ENCODE measurements at regions not wholly inside any gene's neighbourhood (a gene's known extent, or its start where the extent isn't known, plus 50 kb on each side); places are given as distances from the start of the nearest gene placed in this dataset.
"Not testable (repeated sequence)": the region's sequence is repeated elsewhere in the genome, so short reads cannot be mapped to it uniquely, and the experiment has no call there.

- H3K36me3 Mint-ChIP-seq (ENCODE audit: low read depth); H3K4me1 Mint-ChIP-seq (ENCODE audit: low read depth); H3K27ac Mint-ChIP-seq; intact Hi-C loops (cut with micrococcal nuclease); H3K27me3 Mint-ChIP-seq; H3K4me3 Mint-ChIP-seq: not testable (repeated sequence)
- peaks cover 30% of the 10 kb centered on the region for H3K9me3 Mint-ChIP-seq
Measured at GRCh38 chr6:23554953-23555352, 571.1 kb upstream of the NRSN1 start.

DNA sequence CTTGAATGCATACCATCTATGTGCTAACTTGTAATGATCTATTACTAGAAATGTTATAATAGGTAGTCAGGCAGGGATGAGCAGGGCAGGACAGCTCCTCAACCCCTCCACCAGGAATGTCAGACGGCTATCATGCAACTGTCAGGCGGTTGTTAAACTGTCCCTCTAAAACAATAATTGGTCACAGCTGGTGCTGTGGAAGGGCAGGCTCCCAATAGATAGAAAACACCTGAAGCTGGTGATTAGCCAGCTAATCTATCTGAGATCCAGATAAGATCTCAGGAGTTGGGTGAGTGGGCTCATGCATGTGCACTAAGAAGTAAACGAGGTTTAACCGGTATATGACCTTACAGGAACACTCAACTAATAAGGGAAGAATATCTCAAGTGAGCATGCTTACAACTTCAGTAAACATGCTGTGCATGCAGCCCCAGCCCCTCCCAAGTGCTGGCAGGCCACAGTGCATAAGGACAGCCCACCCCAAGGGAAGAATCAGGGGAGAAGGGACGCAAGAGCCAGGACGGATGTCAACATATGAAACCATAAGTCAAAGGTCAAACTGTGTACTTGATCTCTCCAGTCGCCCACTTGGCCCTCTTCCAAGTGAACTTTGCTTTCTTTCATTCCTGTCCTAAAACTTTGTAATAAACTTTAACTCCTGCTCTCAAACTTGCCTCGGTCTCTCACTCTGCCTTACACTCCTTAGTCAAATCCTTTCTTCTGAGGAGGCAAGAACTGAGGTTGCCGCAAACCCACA, 566.2 kb upstream of the NRSN1 start:
- intact Hi-C loops (cut with micrococcal nuclease), result no loop called here
- H3K4me1 Mint-ChIP-seq (ENCODE audit: low read depth), result no peaks in the 10 kb centered on the region
- H3K36me3 Mint-ChIP-seq (ENCODE audit: low read depth), result no peaks in the 10 kb centered on the region

GRCh38 chr6:23561732-23562131, 564.3 kb upstream of the NRSN1 start:
- H3K4me3 Mint-ChIP-seq, result no peak overlapping the region
- no peaks in the 10 kb centered on the region for H3K36me3 Mint-ChIP-seq (ENCODE audit: low read depth)
- no peaks in the 10 kb centered on the region for H3K27me3 Mint-ChIP-seq
- H3K4me1 Mint-ChIP-seq (ENCODE audit: low read depth), result no peaks in the 10 kb centered on the region
- no peak overlapping the region for H3K27ac Mint-ChIP-seq
- peaks cover 46% of the 10 kb centered on the region for H3K9me3 Mint-ChIP-seq
- intact Hi-C loops (cut with micrococcal nuclease), result no loop called here

More for the DNA sequence above, 566.2 kb upstream of the NRSN1 start:
- H3K27me3 Mint-ChIP-seq, result no peaks in the 10 kb centered on the region
- H3K9me3 Mint-ChIP-seq, result peaks cover 57% of the 10 kb centered on the region
- no peak overlapping the region for H3K27ac Mint-ChIP-seq
- no peak overlapping the region for H3K4me3 Mint-ChIP-seq

DNA sequence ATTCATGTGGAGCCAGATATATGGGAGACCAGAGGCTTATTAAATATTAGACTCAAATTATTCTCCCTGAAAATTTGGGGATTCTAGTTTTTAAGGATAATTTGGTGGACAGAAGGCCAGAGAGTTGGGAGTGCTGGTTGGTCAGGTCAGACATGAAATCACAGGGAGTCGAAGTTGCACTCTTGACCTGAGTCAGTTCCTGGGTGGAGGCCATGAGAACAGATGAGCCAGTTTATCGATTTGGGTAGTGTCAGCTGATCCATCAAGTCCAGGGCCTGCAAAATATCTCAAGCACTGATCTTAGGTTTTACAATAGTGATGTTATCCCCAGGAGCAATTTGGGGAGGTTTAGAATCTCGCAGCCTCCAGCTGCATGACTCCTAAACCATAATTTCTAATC, 563.5 kb upstream of the NRSN1 start:
- no peaks in the 10 kb centered on the region for H3K4me1 Mint-ChIP-seq (ENCODE audit: low read depth)
- no peaks in the 10 kb centered on the region for H3K36me3 Mint-ChIP-seq (ENCODE audit: low read depth)
- intact Hi-C loops (cut with micrococcal nuclease), result no loop called here

GRCh38 chr6:23563323-23563722, 562.7 kb upstream of the NRSN1 start:
- Mint-ChIP-seq H3K36me3 (ENCODE audit: low read depth) (no peaks in the 10 kb centered on the region), H3K27ac (no peak overlapping the region), H3K4me1 (ENCODE audit: low read depth) (no peaks in the 10 kb centered on the region), H3K4me3 (no peak overlapping the region), H3K9me3 (peaks cover 59% of the 10 kb centered on the region), H3K27me3 (no peaks in the 10 kb centered on the region)
- intact Hi-C loops (cut with micrococcal nuclease), result no loop called here

More for the DNA sequence above, 563.5 kb upstream of the NRSN1 start:
- Mint-ChIP-seq H3K27ac (no peak overlapping the region), H3K9me3 (peaks cover 51% of the 10 kb centered on the region), H3K4me3 (no peak overlapping the region), H3K27me3 (no peaks in the 10 kb centered on the region)

- H3K27ac Mint-ChIP-seq, result no peak overlapping the region
- peaks cover 64% of the 10 kb centered on the region for H3K9me3 Mint-ChIP-seq
- H3K4me3 Mint-ChIP-seq, result no peak overlapping the region
- no peaks in the 10 kb centered on the region for H3K27me3 Mint-ChIP-seq
- H3K4me1 Mint-ChIP-seq (ENCODE audit: low read depth), result no peaks in the 10 kb centered on the region
- no peaks in the 10 kb centered on the region for H3K36me3 Mint-ChIP-seq (ENCODE audit: low read depth)
- intact Hi-C loops (cut with micrococcal nuclease), result no loop called here
Measured at GRCh38 chr6:23566418-23566817, 559.6 kb upstream of the NRSN1 start.

DNA sequence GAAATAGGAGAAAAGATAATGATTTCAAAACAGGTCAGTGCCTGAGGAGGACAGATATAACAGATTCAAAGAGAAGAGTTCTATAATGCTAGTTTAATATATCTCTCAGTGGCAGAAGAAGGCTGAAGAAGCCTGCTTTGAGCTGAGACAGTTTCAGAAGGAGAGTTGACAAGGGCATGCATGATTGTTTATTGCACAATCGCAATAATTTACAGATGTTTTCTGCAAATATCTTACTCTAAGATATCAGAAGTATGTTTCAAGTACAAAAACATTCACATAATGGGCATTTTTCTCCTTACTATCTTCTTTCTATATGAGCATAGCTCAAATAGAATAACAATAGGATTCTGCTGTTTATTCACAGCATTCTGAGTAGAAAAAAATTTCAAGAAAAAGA, 557.7 kb upstream of the NRSN1 start:
- intact Hi-C loops (cut with micrococcal nuclease), result no loop called here
- no peaks in the 10 kb centered on the region for H3K36me3 Mint-ChIP-seq (ENCODE audit: low read depth)
- H3K4me3 Mint-ChIP-seq, result no peak overlapping the region
- no peaks in the 10 kb centered on the region for H3K27me3 Mint-ChIP-seq
- no peaks in the 10 kb centered on the region for H3K4me1 Mint-ChIP-seq (ENCODE audit: low read depth)
- peaks cover 59% of the 10 kb centered on the region for H3K9me3 Mint-ChIP-seq
- H3K27ac Mint-ChIP-seq, result no peak overlapping the region

DNA sequence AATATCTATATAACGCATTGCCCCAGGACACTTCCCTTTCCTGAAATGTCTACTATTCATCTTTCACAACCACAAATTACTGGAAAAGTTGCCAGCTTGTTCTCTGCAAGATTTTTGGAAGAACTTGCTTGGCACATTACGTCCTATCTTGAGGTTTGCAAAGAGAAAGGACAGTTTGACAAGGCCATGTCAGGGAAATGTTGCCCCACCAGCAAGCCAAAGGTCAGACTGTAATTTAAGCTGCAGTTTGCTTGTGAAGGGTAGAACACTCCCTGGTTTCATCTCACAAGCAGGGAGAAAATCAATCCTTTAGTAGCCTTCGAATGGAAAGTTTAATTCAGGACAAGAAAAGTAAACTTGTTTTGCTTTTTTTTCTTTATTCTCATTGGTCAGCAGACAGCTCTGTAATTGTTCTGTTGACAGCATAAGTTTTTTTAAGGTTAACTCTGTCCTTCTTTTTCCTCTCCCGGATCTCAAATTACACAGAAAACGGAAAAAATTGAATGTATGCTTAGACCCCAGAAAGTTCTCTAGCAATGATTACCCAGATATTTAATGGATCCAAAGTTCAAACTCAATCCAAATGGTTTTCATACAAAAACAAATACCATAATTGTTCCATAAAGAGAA, 541.8 kb upstream of the NRSN1 start:
- no peaks in the 10 kb centered on the region for H3K4me1 Mint-ChIP-seq (ENCODE audit: low read depth)
- intact Hi-C loops (cut with micrococcal nuclease), result no loop called here
- no peak overlapping the region for H3K27ac Mint-ChIP-seq
- H3K4me3 Mint-ChIP-seq, result no peak overlapping the region
- no peaks in the 10 kb centered on the region for H3K27me3 Mint-ChIP-seq
- H3K36me3 Mint-ChIP-seq (ENCODE audit: low read depth), result no peaks in the 10 kb centered on the region
- H3K9me3 Mint-ChIP-seq, result no peaks in the 10 kb centered on the region

- intact Hi-C loops (cut with micrococcal nuclease), result no loop called here
- no peak overlapping the region for H3K27ac Mint-ChIP-seq
- no peaks in the 10 kb centered on the region for H3K4me1 Mint-ChIP-seq (ENCODE audit: low read depth)
- no peak overlapping the region for H3K4me3 Mint-ChIP-seq
- peaks cover 9% of the 10 kb centered on the region for H3K9me3 Mint-ChIP-seq
- no peaks in the 10 kb centered on the region for H3K27me3 Mint-ChIP-seq
- no peaks in the 10 kb centered on the region for H3K36me3 Mint-ChIP-seq (ENCODE audit: low read depth)
Measured at GRCh38 chr6:23587582-23587981, 538.4 kb upstream of the NRSN1 start.

GRCh38 chr6:23589811-23590210, 536.2 kb upstream of the NRSN1 start:
- Mint-ChIP-seq H3K4me1 (ENCODE audit: low read depth) (no peaks in the 10 kb centered on the region), H3K36me3 (ENCODE audit: low read depth) (no peaks in the 10 kb centered on the region), H3K4me3 (no peak overlapping the region), H3K9me3 (peaks cover 20% of the 10 kb centered on the region), H3K27ac (no peak overlapping the region), H3K27me3 (no peaks in the 10 kb centered on the region)
- intact Hi-C loops (cut with micrococcal nuclease), result no loop called here

- Mint-ChIP-seq H3K4me3 (no peak overlapping the region), H3K27me3 (no peaks in the 10 kb centered on the region), H3K4me1 (ENCODE audit: low read depth) (no peaks in the 10 kb centered on the region), H3K27ac (no peak overlapping the region), H3K36me3 (ENCODE audit: low read depth) (no peaks in the 10 kb centered on the region), H3K9me3 (peaks cover 28% of the 10 kb centered on the region)
- intact Hi-C loops (cut with micrococcal nuclease), result no loop called here
Measured at GRCh38 chr6:23590498-23591126, 535.4 kb upstream of the NRSN1 start.

DNA sequence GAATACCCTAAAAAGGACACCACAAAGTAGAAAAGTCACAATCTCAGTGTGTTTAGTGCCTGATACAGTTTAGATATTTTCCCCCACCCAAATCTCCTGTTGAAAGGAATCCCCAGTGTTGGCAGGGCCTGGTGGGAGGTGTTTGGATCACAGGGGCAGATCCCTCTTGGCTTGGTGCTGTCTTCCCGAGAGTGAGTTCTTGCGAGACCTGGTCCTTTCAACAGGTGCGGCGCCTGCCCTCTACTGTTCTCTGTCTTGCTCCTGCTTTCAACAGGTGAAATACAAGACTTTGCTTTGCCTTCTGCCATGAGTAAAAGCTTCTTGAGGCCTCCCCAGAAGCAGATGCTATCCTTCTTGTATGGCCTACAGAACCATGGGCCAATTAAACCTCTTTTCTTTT, 534.3 kb upstream of the NRSN1 start:
- Mint-ChIP-seq H3K27me3 (no peaks in the 10 kb centered on the region), H3K9me3 (peaks cover 35% of the 10 kb centered on the region), H3K4me3 (no peak overlapping the region), H3K36me3 (ENCODE audit: low read depth) (no peaks in the 10 kb centered on the region), H3K4me1 (ENCODE audit: low read depth) (no peaks in the 10 kb centered on the region), H3K27ac (no peak overlapping the region)
- intact Hi-C loops (cut with micrococcal nuclease), result no loop called here

DNA sequence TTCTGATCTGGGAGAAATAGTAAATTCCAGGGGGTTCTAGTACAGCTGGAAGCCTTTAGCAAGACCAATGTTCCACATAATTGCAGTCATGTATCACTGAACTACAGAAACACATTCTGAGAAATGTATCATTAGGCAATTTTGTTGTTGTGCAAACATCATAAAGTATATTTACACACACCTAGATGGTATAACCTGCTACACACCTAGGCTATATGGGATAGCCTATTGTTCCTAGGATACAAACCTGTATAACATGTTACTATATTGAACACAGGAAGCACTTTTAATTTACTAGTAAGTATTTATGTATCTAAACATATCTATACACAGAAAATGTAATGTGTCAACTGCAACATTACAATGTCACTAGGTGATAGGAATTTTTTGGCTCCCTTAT, 525.9 kb upstream of the NRSN1 start:
- intact Hi-C loops (cut with micrococcal nuclease), result no loop called here
- Mint-ChIP-seq H3K36me3 (ENCODE audit: low read depth) (no peaks in the 10 kb centered on the region), H3K9me3 (peaks cover 52% of the 10 kb centered on the region), H3K27me3 (no peaks in the 10 kb centered on the region), H3K27ac (no peak overlapping the region), H3K4me3 (no peak overlapping the region), H3K4me1 (ENCODE audit: low read depth) (no peaks in the 10 kb centered on the region)

DNA sequence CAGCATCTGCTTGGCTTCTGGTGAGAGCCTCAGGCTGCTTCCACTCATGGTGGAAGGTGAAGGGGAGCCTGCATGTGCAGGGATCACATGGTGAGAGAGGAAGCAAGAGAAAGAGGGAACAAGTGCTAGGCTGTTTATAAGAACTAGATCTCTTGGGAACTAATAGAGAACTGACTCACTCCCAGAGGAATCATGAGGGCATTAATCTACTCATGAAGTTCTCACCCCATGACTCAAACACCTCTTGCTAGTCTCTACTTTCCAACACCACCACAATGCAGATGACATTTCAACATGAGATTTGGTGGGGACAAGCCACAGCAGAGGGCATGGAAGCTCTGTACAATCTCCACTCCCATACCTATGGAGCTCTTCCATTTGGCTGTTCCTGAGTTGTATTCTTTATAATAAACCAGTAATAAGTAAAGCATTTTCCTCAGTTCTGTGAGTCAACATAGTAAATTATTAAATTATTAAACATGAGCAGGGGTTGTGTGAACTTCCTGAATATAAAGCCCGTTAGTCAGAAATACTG, 524.1 kb upstream of the NRSN1 start:
- Mint-ChIP-seq H3K4me3 (no peak overlapping the region), H3K36me3 (ENCODE audit: low read depth) (no peaks in the 10 kb centered on the region), H3K9me3 (peaks cover 39% of the 10 kb centered on the region), H3K4me1 (ENCODE audit: low read depth) (no peaks in the 10 kb centered on the region), H3K27me3 (no peaks in the 10 kb centered on the region), H3K27ac (no peak overlapping the region)
- intact Hi-C loops (cut with micrococcal nuclease), result no loop called here

Measured in dendritic cell treated with granulocyte-macrophage colony-stimulating factor and Interleukin-4, amounts not matched to agents 40 ng/mL and 50 ng/mL, for 4 days (primary cell).